HG03432 (cell line): ENCODE measurements at regions not wholly inside any gene's neighbourhood (a gene's known extent, or its start where the extent isn't known, plus 50 kb on each side); places are given as distances from the start of the nearest gene placed in this dataset.
A peak's percentile ranks its signal among the peaks of the same experiment; 100 is the strongest.

Source experiments
- ATAC-seq: cut with Tn5 transposase; IDR thresholded peaks from one replicate; pipeline ENCODE4 v1.9.1; 2021; ENCODE audit warnings: mild to moderate bottlenecking, moderate library complexity; ENCODE audit not compliant: unreplicated experiment

GRCh38 chr9:73446306-73446705 lies 294.6 kb downstream of the ANXA1 start:
- no peak for ATAC-seq

DNA sequence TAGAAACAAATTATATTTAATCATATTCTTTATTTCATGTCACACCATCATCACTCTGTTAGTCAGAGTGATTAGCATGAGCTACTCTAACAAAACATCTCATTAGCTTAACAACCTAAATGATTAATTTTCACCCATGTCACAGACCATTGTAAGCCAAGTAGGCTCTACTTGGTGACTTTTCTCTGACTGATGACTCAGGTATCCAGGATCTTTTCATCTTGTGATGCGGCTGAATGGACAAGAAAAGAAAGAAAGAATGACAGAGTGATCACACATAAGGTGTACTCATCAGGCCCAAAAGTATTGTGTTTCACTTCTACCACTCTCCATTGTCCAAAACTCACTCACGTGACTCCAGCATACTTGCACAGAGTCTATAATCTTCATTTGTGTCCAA lies 299.3 kb downstream of the ANXA1 start:
- ATAC-seq: no peak

GRCh38 chr9:73459817-73460216 lies 308.2 kb downstream of the ANXA1 start:
- no peak for ATAC-seq

DNA sequence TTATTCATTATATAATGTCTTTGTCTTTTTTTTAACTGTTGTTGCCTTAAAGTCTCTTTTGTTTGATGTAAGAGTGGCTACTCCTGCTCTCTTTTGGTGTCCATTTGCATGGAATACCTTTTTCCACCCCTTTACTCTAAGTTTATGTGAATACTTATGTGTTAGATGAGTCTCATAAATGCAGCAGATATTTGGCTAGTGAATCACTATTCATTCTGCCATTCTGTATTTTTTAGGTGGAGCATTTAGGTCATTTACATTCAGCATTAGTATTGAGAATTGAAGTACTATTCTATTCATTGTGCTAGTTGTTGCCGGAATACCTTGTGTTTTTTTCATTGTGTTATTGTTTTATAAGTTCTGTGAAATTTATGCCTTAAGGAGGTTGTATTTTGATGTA lies 317.1 kb downstream of the ANXA1 start:
- ATAC-seq: no peak

DNA sequence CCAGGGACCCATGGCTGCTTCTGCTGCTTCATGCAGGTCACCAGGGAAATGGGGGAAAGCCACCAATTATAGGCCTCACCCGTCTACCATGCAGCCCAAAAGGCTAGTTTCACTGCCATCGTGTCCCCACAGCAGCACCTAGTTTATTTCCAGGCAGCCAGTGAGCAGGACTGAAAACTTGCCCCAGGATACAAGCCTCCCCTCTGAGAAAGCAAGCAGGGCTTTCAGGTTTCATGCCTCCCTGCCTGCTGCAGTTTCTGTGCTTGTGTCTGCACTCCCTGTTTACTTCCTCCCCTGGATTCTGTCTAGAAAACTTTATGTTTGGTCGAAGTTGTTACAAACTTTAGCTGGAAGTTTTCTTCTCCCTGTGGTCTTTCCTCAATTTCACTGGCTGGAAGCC lies 319.1 kb downstream of the ANXA1 start:
- ATAC-seq: no peak

- ATAC-seq: no peak
Measured at GRCh38 chr9:73474002-73474600, 322.4 kb downstream of the ANXA1 start.

DNA sequence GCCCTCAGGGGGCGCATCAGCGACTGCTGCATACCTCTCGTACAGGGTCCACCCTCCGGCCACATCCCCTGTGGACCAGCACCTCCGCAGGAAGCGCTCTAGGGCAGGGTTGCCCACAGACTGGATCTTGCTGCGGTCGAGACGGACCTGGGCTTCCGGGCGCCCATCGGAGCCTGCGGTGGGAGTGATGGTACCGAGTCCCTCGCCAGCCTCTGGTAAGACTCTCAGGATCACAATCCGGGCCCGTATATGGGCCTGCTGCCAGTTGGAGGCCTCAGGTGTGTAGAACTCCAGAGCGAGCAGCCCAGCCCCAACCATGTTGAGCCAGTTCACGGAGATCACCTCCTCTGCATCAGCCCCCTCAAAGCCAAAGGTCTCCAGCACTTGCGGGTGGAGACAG lies 323.0 kb downstream of the ANXA1 start:
- ATAC-seq: no peak

- ATAC-seq: no peak
Measured at GRCh38 chr9:73494894-73495293, 343.2 kb downstream of the ANXA1 start.

- ATAC-seq: no peak
Measured at GRCh38 chr9:73497796-73498195, 346.1 kb downstream of the ANXA1 start.

GRCh38 chr9:73515216-73515615 lies 363.6 kb downstream of the ANXA1 start:
- no peak for ATAC-seq

DNA sequence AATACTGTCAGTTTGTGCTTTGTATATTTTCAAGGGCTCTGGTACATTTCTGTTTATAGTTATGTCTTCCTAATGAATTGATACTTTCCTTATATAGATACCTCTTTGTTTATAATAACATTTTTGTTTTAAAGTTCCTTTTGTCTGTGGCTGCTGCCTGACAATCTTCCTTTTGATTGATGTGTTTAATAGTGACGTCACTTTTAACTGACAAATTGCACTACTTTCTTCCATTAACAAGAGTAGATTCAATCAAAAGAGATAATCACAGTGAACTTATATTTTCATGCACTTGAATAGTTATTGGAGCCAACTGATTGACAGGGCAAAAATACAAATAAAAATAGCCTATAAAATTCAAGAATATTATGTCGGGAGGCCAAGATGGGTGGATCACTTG lies 371.7 kb downstream of the ANXA1 start:
- no peak for ATAC-seq

DNA sequence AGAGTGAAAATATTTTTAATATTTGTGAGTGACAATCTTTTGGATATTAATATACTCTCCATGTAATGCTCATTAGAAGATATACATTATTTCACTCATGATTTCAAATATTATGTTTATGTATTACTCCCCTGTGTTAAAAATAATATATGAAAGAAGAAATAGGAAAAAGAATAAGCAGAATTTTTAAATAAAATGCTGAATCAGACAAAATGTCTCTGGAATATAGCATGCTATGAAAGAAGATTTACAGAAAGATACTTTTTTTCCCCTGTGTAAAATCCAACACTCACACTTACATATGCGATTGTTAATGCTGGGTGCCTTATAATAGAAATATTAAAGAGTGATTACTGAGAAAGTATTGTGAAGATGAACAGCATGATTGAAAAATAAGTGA lies 373.7 kb downstream of the ANXA1 start:
- ATAC-seq: no peak

- no peak for ATAC-seq
Measured at GRCh38 chr9:73527521-73527920, 375.9 kb downstream of the ANXA1 start.

- no peak for ATAC-seq
Measured at GRCh38 chr9:73528926-73529325, 377.3 kb downstream of the ANXA1 start.

DNA sequence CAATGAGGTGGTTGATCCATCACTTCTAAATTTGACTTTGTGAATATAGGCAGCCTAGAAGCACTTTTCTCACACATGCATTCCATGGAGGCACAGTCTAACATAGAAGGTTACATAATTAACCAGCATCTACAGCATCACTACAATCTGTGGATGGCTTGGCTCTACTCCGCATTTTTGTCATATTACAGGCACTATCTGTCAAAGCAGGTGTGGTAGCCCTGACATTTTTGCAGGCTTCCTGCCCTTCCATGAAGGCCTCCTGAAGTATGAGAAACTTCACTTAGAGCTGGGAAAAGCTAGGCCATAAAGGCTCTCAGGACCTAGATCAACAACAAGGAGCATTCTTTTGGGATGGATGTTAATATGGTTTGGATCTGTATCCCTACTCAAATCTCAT lies 378.0 kb downstream of the ANXA1 start:
- ATAC-seq: no peak

DNA sequence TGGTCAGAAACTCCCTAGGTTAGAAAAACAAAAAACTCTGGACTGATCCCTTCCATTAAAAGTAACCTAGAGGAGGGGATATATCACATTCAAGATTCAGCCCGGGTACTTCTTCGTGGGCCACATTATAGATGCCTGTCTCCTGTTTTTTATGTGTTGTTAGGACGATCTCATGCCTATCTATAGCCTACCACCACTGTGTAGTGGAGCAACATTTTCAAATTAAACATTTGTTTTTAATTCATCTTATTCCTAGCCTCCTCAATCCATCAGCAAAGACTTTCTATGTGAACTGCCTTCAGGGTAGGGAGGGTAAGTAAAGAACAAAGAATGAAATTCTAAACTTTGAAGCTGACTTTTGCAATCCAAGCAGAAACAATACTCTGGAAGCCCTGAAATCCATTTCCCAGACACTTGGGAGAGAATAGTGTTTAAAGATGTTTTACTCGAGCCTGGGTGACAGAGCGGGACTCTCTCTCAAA lies 379.4 kb downstream of the ANXA1 start:
- no peak for ATAC-seq

GRCh38 chr9:73531658-73532057 lies 380.0 kb downstream of the ANXA1 start:
- ATAC-seq: peak; percentile 93

- ATAC-seq: no peak
Measured at GRCh38 chr9:73532985-73533384, 381.3 kb downstream of the ANXA1 start.

GRCh38 chr9:73536403-73536802 lies 384.7 kb downstream of the ANXA1 start:
- no peak for ATAC-seq

DNA sequence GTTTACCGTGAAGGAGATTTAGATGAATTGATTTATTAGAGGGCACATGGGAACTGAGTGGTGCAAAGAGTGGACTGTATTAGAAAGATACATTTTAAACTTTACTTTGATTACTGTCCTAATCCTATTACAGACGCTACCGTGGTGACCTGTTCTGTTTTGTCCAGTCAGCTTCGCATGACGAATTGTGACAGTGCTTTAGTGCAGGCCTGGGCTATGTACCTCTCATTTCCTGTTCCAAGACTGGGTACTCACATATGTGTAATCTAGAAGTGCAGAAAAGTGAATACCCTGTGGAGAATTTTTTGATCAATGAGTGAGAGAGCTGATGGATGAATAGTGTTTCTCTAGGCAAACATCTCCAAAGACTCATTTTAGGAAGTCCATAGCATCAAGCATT lies 385.9 kb downstream of the ANXA1 start:
- ATAC-seq: no peak

GRCh38 chr9:73539881-73540390 lies 388.3 kb downstream of the ANXA1 start:
- no peak for ATAC-seq

GRCh38 chr9:73541923-73542322 lies 390.3 kb downstream of the ANXA1 start:
- peak; percentile 66 for ATAC-seq

DNA sequence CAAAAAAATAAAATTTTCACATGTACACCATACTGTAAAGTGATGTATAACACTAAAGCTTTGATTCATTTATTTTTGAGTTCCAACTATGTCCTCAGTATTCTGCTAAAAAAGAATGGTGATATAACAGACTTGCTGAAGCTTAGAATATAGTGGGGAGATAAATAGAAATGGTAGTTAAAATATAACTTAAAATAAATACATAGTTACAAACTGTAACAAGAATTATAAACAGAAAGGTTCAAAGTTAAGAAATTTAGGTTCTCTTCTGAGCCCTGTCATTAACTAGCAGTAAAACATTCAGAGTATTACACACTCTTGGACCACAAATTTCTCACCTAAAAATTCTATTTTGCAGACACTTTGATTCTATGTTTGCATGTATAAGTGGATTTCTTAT lies 392.1 kb downstream of the ANXA1 start:
- no peak for ATAC-seq
